ENCODE measurements at regions not wholly inside any gene's neighbourhood (a gene's known extent, or its start where the extent isn't known, plus 50 kb on each side); places are given as distances from the start of the nearest gene placed in this dataset.

GRCh38 chr5:172581315-172581714, 59.7 kb upstream of the NEURL1B start:
- TF ChIP-seq GATA3 (IDR thresholded peaks at IDR 0.05; ENCODE audit: low read depth, low read length): no peak
- TF ChIP-seq GATA2 (IDR thresholded peaks at IDR 0.05; ENCODE audit: low read depth, low read length): no peak

Measured in SH-SY5Y (cell line).